ENCODE measurements at regions not wholly inside any gene's neighbourhood (a gene's known extent, or its start where the extent isn't known, plus 50 kb on each side); places are given as distances from the start of the nearest gene placed in this dataset.

DNA sequence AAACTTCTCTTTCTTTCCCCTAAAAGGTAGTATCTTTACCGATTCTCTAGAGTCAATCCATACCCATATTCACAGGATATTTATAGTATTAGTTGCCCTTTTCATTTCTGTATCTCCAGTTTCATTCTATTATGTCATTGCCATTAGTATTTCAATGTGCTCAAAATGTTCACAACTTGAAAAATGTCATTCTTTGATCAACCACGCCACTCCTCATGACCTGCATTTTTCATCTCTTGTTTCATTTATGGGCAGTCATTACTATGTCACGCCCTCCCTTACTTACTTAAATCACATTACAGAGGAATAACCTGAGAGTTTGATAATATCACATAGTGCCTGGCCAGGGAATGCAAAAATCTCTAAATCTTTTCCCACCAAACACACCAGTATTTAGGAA is 427.3 kb upstream of the GJE1 start:
- H3K4me3 ChIP-seq (ENCODE audit: low read depth, low read length, poor library complexity, severe bottlenecking), result no peak overlapping the region
- H3K9me3 ChIP-seq (ENCODE audit: low read depth, low read length, poor library complexity, severe bottlenecking), result no peaks in the 10 kb centered on the region
- no TSS peak for BruUV-seq (replicated peaks)
- intact Hi-C loops (cut with micrococcal nuclease; ENCODE audit: unreplicated experiment), result no loop called here
- ChIA-PET POLR2A (ENCODE audit: low non-redundant PET) (no interaction called here), CTCF (no interaction called here)
- no peak for TF ChIP-seq EZH2 (IDR thresholded peaks at IDR 0.05; ENCODE audit: borderline replicate concordance, low read depth, low read length, poor library complexity, severe bottlenecking)
- TF ChIP-seq, protein P1, sequence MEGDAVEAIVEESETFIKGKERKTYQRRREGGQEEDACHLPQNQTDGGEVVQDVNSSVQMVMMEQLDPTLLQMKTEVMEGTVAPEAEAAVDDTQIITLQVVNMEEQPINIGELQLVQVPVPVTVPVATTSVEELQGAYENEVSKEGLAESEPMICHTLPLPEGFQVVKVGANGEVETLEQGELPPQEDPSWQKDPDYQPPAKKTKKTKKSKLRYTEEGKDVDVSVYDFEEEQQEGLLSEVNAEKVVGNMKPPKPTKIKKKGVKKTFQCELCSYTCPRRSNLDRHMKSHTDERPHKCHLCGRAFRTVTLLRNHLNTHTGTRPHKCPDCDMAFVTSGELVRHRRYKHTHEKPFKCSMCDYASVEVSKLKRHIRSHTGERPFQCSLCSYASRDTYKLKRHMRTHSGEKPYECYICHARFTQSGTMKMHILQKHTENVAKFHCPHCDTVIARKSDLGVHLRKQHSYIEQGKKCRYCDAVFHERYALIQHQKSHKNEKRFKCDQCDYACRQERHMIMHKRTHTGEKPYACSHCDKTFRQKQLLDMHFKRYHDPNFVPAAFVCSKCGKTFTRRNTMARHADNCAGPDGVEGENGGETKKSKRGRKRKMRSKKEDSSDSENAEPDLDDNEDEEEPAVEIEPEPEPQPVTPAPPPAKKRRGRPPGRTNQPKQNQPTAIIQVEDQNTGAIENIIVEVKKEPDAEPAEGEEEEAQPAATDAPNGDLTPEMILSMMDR (conservative IDR thresholded peaks at IDR 0.05; ENCODE audit: low read depth, low read length), result no peak
- no peak for DNase-seq (ENCODE audit: low spot score)
- no peak overlapping the region for H3K27ac ChIP-seq (ENCODE audit: low read depth, low read length, poor library complexity, severe bottlenecking)
- H3K36me3 ChIP-seq (ENCODE audit: insufficient read depth, low read length, poor library complexity, severe bottlenecking), result no peaks in the 10 kb centered on the region
- H3K4me1 ChIP-seq (ENCODE audit: insufficient read depth, low read length, poor library complexity, severe bottlenecking), result peaks cover 10% of the 10 kb centered on the region
- no peaks in the 10 kb centered on the region for H3K27me3 ChIP-seq (replicated peaks; ENCODE audit: insufficient read depth, low read depth, low read length, poor library complexity)

DNA sequence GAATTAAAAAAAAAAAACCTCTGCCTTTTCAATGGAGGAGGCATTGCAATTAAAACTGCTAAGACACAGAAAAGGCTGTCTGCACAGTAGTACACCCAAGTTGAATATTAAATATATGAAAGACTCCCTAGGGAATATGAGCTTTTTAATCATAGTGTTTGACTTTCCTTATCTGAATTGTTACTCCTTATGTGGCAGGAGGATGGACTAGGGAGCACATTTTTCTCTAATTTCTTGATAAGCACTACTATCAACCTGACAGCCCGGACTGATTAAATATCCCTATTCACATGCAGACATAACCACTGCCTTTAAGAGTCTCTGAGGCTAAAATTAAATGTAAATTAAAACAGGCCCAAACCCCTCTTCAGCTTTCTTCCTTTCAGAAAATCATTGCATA is 428.6 kb upstream of the GJE1 start:
- BruUV-seq (replicated peaks), result no TSS peak

DNA sequence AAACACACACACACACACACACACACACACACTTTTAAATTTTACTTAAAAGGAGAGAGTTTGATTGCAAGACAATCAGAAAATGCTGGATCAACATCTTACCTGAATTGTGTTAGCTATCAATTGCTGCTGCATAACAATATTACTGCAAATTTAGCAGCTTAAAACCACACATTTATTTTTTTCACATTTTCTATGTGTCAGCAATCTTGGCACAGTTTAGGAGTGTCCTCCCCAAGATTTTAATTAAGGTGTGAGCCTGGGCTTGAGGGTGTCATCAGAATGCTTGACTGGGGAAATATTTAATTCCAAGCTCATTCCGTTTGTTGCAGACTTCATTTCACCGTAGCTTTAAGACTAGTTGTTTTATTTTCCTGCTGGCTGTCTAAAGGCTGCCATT is 431.0 kb upstream of the GJE1 start:
- no peak overlapping the region for H3K27ac ChIP-seq (ENCODE audit: low read depth, low read length, poor library complexity, severe bottlenecking)
- intact Hi-C loops (cut with micrococcal nuclease; ENCODE audit: unreplicated experiment), result no loop called here
- H3K4me3 ChIP-seq (ENCODE audit: low read depth, low read length, poor library complexity, severe bottlenecking), result no peak overlapping the region
- BruUV-seq (replicated peaks), result no TSS peak
- POLR2A ChIA-PET (ENCODE audit: low non-redundant PET), result no interaction called here
- TF ChIP-seq, protein P1 (conservative IDR thresholded peaks at IDR 0.05; ENCODE audit: low read depth, low read length), result no peak
- DNase-seq (ENCODE audit: low spot score), result no peak
- H3K4me1 ChIP-seq (ENCODE audit: insufficient read depth, low read length, poor library complexity, severe bottlenecking), result peaks cover 10% of the 10 kb centered on the region
- CTCF ChIA-PET, result no interaction called here
- no peaks in the 10 kb centered on the region for H3K36me3 ChIP-seq (ENCODE audit: insufficient read depth, low read length, poor library complexity, severe bottlenecking)
- H3K27me3 ChIP-seq (replicated peaks; ENCODE audit: insufficient read depth, low read depth, low read length, poor library complexity), result no peaks in the 10 kb centered on the region
- H3K9me3 ChIP-seq (ENCODE audit: low read depth, low read length, poor library complexity, severe bottlenecking), result no peaks in the 10 kb centered on the region

More for the DNA sequence above, 428.6 kb upstream of the GJE1 start:
- POLR2A ChIA-PET (ENCODE audit: low non-redundant PET), result no interaction called here
- Histone ChIP-seq H3K27ac (ENCODE audit: low read depth, low read length, poor library complexity, severe bottlenecking) (no peak overlapping the region), H3K4me1 (ENCODE audit: insufficient read depth, low read length, poor library complexity, severe bottlenecking) (peaks cover 10% of the 10 kb centered on the region), H3K9me3 (ENCODE audit: low read depth, low read length, poor library complexity, severe bottlenecking) (no peaks in the 10 kb centered on the region), H3K27me3 (replicated peaks; ENCODE audit: insufficient read depth, low read depth, low read length, poor library complexity) (no peaks in the 10 kb centered on the region), H3K4me3 (ENCODE audit: low read depth, low read length, poor library complexity, severe bottlenecking) (no peak overlapping the region), H3K36me3 (ENCODE audit: insufficient read depth, low read length, poor library complexity, severe bottlenecking) (no peaks in the 10 kb centered on the region)
- CTCF ChIA-PET, result no interaction called here
- no peak for DNase-seq (ENCODE audit: low spot score)
- intact Hi-C loops (cut with micrococcal nuclease; ENCODE audit: unreplicated experiment), result no loop called here
- TF ChIP-seq, protein P1 (conservative IDR thresholded peaks at IDR 0.05; ENCODE audit: low read depth, low read length), result no peak
- TF ChIP-seq EZH2 (IDR thresholded peaks at IDR 0.05; ENCODE audit: borderline replicate concordance, low read depth, low read length, poor library complexity, severe bottlenecking), result no peak

Measured in A673 (cell line).